Heart left ventricle (tissue), 13 donors: ENCODE measurements at regions not wholly inside any gene's neighbourhood (a gene's known extent, or its start where the extent isn't known, plus 50 kb on each side); places are given as distances from the start of the nearest gene placed in this dataset.

ENCODE experiments used
- CTCF ChIP-seq, 12 donors: fragments of 200-600 bp; sonication (generic) in 4 of 12; IDR thresholded peaks; one replicate each; pipeline versions ENCODE4 v1.5.0 to v1.8.0; 2018 to 2022; ENCODE audit warnings: antibody characterized with exemption in 12 of 12, mild to moderate bottlenecking in 5 of 12
- POLR2A ChIP-seq, 2 donors: fragments of 450-650 bp; IDR thresholded peaks; one replicate each; pipeline ENCODE4 v1.6.1; 2017; ENCODE audit warnings: antibody characterized with exemption in 2 of 2, mild to moderate bottlenecking in 2 of 2, moderate library complexity in 2 of 2
- donor health status: ischemic (EF 13 %, LVEDD 7.1; RV severe dilation, severe dysfunction).
- donor health status: DM: no; HTN: yes; CAD: no.
- donor health status: DM: no; HTN: no; CAD: no.
- donor health status: ischemic (EF 25% LVEDD 6.9; RV normal size, moderate dysfunction).
- donor health status: ischemic (EF 25% LVEDD 5.7; RV mildly dilated, moderate dysfunction).
- donor health status: ischemic (EF 35%, LVEDD 5.7; RV mildly dilated, moderate dysfunction).
- donor health status: nonischemic (EF 11% LVEDD 7.7; RV severe dilation, severe dysfunction).
- donor health status: DM: yes; HTN: yes; CAD: no.
- donor health status: PGD.
- donor health status: ischemic (EF 29% LVEDD 5.4; RV normal size, mild dysfunction).
- donor health status: nonischemic (EF 23%, LVEDD 6.1; RV moderate dilation, normal function).

- TF ChIP-seq POLR2A (IDR thresholded peaks at IDR 0.05) (no peak), CTCF (IDR thresholded peaks at IDR 0.05) (no peak)
Measured at GRCh38 chr6:84282550-84282949, 55.1 kb upstream of the CEP162 start.
